ENCODE measurements at regions not wholly inside any gene's neighbourhood (a gene's known extent, or its start where the extent isn't known, plus 50 kb on each side); places are given as distances from the start of the nearest gene placed in this dataset.

DNA sequence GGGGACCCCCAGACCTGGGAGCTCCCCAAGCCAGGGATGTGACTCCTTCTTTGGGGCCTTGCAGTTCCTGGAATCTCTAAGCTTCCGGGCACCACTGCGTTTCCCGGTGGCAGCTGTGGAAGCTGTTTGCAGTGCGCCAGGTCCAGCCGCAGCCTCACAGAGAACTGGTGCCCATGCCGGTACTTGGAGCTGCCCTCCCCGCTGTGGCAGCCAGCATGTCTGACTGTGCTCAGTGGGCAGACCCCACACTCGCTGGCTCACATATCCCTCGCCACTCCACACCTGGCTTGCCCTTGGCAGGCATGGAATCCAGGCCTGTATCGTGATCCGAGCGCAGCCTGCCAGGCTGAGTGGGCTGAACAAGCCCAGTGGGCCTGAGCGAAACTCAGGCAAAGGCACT, 753.2 kb upstream of the PCDH20 start:
- no peak for TF ChIP-seq GATA3 (IDR thresholded peaks at IDR 0.05; ENCODE audit: low read depth, low read length)
- no peak for TF ChIP-seq GATA2 (IDR thresholded peaks at IDR 0.05; ENCODE audit: low read depth, low read length)

DNA sequence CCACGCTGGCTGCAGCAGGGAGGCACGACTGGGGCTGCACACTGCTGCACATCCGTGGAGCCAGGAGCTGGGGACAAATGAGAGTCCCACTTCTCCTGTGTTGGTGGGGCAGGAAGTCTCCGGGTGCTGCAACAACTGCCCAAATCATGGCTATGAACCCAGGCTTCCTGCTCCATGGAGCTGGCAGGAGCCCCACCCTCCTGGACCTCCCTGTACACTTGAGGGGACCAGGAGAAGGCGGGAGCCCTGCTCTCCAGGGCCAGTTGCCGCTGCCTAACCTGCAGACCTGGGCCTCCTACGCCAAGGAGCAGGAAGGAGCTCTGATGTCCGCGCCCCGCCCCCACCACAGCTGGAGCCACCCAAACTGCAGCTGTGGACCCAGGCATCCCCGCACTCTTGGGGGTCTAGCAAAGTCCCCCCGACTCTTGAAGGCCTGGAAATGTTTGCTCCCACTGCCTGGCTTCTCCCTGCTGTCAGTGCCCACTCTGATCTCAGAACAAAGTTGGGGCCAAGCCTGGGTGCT, 752.1 kb upstream of the PCDH20 start:
- no peak for TF ChIP-seq GATA3 (IDR thresholded peaks at IDR 0.05; ENCODE audit: low read depth, low read length)
- TF ChIP-seq GATA2 (IDR thresholded peaks at IDR 0.05; ENCODE audit: low read depth, low read length): no peak

DNA sequence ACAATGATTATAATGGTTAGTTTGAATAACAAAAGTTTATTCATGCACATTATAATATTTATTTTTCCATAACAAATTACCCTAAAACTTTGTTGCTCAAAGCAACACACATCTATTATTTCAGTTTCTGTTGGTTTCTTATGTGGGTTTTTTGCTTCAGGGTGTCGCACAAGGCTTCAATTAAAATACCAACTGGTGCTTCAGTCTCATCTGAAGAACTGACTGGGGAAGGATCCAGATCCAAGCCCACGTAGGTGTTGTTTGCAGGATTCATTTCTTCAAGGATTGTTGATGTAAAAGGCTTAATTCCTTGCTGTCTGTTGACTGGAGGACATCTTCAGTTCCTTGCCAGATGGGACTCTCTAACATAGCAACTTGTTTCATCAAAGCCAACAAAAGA, 747.2 kb upstream of the PCDH20 start:
- TF ChIP-seq GATA2 (IDR thresholded peaks at IDR 0.05; ENCODE audit: low read depth, low read length) (no peak), GATA3 (IDR thresholded peaks at IDR 0.05; ENCODE audit: low read depth, low read length) (no peak)

DNA sequence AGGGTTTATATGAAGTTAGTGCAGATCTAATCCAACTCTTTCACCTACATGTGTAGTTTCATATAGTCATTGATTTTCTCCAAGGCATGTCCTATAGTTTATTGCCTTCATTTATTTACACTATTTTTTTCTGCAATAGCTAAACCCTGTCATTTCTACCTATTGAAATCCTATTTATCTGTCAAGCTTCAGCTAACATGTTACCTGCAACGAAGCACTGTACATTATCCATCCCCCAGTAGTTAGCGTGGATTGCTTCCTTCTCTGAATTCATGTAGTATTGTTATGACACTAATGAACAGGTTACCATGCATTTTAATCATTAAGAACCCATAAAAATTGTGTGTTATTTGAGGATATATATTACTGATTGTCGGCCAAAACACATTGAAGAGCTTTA, 742.9 kb upstream of the PCDH20 start:
- no peak for TF ChIP-seq GATA3 (IDR thresholded peaks at IDR 0.05; ENCODE audit: low read depth, low read length)

DNA sequence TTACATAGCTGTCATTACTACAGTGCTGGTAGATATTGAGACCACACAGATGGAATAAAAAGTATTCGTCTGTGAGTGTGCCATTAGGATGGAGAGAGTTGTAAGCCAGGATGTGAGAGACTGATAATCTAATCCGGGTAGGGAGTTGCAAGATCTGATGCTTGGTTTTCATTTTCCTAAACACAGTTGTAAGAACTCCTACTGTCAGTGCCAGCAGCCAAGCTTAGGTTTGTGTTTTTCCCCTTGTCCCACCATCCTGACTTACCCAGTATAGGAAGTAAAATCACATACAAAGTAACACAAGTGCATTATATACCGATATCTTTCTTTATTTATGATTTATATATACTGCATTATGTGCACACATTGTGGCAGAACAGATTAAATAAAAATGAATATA, 726.4 kb upstream of the PCDH20 start:
- no peak for TF ChIP-seq GATA2 (IDR thresholded peaks at IDR 0.05; ENCODE audit: low read depth, low read length)
- TF ChIP-seq GATA3 (IDR thresholded peaks at IDR 0.05; ENCODE audit: low read depth, low read length): no peak

DNA sequence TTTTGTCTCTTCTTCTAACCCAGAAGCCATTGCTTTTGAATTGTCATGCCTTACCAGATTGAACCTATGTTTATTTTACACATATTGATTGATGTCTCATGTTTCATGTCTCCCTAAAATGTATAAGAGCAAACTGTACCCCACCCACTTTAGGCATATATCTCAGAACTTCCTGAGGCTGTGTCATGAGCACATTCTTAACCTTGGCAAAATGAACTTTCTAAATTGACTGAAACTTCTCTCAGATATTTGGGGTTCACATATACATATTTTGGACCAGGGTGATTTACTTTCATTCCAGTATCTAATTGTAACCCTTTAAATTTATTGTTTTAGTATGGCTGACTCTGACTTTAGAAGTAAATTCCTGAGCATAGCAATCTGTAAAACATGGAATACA, 723.9 kb upstream of the PCDH20 start:
- TF ChIP-seq GATA3 (IDR thresholded peaks at IDR 0.05; ENCODE audit: low read depth, low read length) (no peak), GATA2 (IDR thresholded peaks at IDR 0.05; ENCODE audit: low read depth, low read length) (no peak)

DNA sequence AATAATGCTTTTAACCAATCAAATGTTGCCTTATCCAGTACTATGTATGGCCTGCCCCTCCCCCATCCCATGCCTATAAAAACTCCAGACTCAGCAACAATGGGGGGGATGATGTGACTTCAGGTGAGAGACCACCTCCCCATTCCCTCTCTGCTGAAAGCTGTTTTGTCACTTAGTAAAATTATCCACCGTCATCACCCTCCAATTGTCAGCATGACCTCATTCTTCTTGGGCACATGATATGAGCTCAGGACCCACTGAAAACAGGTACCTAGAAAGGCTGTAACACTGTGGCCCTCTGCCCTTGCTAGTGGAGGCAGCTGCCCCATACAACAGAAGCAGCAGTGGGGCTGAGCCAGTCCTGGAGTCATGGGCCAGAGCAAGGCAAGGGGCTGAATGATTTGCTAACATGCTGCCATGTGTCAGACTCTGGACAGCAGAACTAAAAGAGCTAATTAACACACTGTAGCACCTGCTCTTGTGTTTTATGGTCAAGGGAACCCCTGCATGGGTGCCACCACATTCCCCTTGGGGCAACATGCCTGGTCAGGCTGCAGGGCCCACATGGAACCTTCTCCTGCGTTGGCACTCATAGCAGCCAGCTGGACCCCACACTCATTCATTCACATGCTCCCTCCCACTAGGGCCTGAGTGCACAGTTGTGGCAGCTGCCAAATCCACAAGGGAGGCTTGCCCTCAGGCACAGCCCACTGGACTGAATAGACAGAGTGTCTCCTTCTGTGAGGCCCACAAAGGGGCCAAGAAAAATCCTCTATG, 722.2 kb upstream of the PCDH20 start:
- TF ChIP-seq GATA3 (IDR thresholded peaks at IDR 0.05; ENCODE audit: low read depth, low read length) (no peak), GATA2 (IDR thresholded peaks at IDR 0.05; ENCODE audit: low read depth, low read length) (no peak)

DNA sequence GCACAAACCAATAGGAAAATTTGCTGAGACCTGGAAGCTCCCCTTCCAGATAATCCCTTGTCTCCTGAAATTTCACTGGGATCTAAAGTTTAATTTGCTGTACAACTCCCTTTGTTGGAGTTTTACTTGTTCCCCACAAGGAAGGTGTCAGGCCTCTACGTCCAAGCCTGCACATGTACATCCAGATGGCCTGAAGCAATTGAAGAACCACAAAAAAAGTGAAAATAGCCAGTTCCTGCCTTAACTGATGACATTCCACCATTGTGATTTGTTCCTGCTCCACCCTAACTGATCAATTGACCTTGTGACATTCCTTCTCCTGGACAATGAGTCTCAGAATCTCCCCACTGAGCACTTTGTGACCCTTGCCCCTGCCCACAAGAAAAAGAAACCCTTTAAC, 716.0 kb upstream of the PCDH20 start:
- TF ChIP-seq GATA2 (IDR thresholded peaks at IDR 0.05; ENCODE audit: low read depth, low read length): no peak
- TF ChIP-seq GATA3 (IDR thresholded peaks at IDR 0.05; ENCODE audit: low read depth, low read length): no peak

DNA sequence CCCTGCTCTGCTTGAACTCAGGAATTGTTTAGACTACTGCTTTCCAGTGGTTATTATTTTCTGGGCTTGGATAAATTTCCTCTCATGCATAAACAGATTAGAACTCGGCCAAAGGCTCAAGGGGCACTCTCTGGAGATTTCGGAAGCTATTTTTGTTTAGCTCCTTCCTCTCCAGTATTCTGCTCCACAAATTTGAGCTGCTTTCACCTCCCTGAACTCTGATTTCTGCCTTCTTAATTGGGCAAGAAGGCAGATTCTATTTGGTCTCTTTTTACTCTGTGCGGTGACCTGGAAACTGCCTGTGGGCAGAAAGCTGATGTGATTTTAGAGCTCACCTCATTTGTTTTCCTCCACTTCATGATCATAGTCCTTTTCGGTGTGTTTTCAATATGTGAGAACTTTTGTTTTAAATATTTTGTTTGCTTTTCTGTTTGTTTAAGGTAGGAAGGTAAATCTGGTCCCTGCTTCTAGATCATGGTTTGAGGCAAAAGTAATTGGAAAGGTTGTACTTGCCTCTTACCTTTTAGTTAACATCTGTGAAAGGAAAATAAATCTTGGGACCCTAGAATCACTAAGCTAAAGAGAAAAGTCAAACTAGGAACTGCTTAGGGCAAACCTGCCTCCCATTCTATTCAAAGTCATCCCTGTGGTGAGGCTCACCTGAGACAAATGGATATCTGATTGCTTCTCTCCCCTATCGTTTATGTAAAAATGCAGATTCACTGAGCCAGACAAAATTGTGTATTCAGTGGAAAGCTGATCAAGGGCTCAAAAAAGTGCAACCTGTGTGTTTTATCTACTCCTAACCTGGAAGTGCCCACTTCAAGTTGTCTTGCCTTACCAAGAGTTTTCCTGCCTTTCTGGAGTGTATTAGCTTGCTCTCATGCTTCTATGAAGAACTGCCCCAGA, 714.7 kb upstream of the PCDH20 start:
- TF ChIP-seq GATA2 (IDR thresholded peaks at IDR 0.05; ENCODE audit: low read depth, low read length) (no peak), GATA3 (IDR thresholded peaks at IDR 0.05; ENCODE audit: low read depth, low read length) (no peak)

DNA sequence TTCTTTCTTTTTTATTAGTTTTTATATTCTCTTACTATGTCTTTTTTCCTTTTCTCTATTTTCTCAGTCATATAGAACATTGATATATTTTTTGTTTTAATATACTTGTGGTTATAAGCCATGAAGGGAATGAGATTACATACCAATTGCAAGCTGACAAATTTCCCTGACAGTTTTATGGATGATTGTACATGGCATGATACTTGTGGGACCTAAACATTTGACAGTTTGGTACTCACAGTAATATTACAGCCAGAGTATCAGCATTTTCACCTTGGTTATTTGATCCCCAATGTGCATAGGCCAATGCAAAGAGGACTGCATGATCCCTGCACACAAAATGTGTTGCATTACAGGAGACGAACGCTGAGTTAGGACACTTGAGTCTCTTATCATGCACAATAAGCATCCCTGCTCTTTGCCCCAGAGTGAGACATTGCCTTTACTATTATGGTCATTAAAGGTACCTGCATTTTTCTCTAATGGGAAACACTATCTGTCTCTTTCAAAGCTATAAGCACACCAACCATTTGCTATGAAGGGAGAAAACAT, 713.4 kb upstream of the PCDH20 start:
- TF ChIP-seq GATA2 (IDR thresholded peaks at IDR 0.05; ENCODE audit: low read depth, low read length) (no peak), GATA3 (IDR thresholded peaks at IDR 0.05; ENCODE audit: low read depth, low read length) (no peak)

DNA sequence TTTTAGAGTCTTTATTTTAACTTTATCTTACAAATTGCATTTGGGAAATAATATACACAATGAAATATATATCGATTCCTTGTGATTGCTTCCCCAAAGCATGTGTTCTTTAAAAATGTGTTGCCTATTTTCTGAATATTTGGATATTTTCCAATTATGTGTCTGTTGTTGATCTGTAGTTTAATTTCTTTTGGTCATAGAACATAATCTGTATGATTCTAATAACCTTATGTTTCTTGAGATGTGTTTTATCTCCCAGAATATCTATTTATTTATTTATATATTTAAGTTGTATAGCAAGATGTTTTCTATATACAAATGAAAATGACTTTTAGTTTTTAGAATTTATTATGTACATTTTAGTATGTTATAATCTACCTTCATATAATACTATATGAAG, 710.8 kb upstream of the PCDH20 start:
- no peak for TF ChIP-seq GATA2 (IDR thresholded peaks at IDR 0.05; ENCODE audit: low read depth, low read length)
- no peak for TF ChIP-seq GATA3 (IDR thresholded peaks at IDR 0.05; ENCODE audit: low read depth, low read length)

DNA sequence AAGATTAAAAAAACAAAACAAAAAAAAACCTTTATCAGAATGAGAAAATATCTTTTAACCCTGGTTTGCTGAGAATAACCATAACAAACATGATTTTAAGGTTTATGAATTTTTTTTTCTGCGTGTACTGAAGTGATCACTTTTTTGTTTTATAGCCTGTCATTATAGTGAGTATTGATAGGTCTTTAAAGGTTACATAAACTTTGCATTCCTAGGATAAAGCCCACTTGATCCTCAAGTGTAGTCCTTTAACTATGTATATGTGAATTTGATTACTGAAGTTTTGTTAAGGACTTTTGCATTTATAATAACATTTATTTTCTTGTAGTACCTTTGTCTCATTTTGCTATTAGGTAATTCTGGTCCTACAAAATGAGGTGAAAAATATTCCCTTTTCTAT, 709.8 kb upstream of the PCDH20 start:
- no peak for TF ChIP-seq GATA2 (IDR thresholded peaks at IDR 0.05; ENCODE audit: low read depth, low read length)
- no peak for TF ChIP-seq GATA3 (IDR thresholded peaks at IDR 0.05; ENCODE audit: low read depth, low read length)

DNA sequence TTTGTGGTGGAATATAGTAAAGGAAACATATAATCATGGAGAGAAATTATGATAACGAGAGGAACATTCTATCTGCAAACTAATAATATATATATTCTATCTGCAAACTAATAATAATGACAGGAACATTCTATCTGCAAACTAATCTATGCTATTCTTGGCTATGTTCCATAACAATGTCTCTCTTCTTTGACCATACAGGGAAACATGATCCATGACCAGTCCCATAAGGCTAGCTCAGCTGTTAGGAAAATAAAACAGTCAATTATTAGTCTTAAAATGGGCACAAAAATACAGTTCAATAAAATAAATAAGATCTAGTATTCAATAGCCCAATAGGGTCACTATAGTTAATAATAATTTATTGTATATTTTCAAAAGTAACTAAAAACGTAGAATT, 707.8 kb upstream of the PCDH20 start:
- TF ChIP-seq GATA2 (IDR thresholded peaks at IDR 0.05; ENCODE audit: low read depth, low read length) (no peak), GATA3 (IDR thresholded peaks at IDR 0.05; ENCODE audit: low read depth, low read length) (no peak)

DNA sequence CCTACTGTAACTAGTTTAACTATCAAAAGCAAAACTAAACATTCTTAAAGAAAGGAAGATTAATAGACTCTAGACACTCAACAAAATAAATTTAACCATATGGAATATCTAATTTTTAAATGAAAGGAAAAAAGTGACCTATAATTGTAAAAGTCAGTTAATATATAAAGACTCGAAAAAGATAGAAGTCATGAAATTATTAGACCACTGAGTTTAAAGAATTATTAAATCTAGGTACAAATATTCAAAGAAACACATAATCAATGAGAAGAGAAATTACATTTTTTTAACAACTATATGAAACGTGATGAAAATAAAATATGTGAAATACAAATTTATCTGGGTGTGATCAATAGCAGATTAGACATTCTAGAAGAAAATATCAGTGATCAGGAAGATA, 706.8 kb upstream of the PCDH20 start:
- TF ChIP-seq GATA2 (IDR thresholded peaks at IDR 0.05; ENCODE audit: low read depth, low read length): no peak
- no peak for TF ChIP-seq GATA3 (IDR thresholded peaks at IDR 0.05; ENCODE audit: low read depth, low read length)
